SK-N-SH (cell line): ENCODE measurements at regions not wholly inside any gene's neighbourhood (a gene's known extent, or its start where the extent isn't known, plus 50 kb on each side); places are given as distances from the start of the nearest gene placed in this dataset.

ENCODE experiments used
- CTCF ChIA-PET: fragments of 300-600, 350-600 bp; formaldehyde crosslinking; extraction: SDS; loops from one replicate; lab custom pipeline; 2021; lab: Yijun Ruan, JAX
- POLR2A ChIA-PET: fragments of 350-600 bp; sonication (Branson Sonifier 250); formaldehyde crosslinking; extraction: SDS; loops from one replicate; lab custom pipeline; 2020; ENCODE audit warnings: antibody characterized with exemption, inconsistent platforms; lab: Yijun Ruan, JAX
- DNase-seq: peaks from one replicate; pipeline ENCODE4 v3.0.0; 2012
- H2AFZ ChIP-seq: fragments of 200-600 bp; sonication (generic); 2 replicates; pipeline ENCODE4 v1.8.1; 2016; ENCODE audit warnings: antibody characterized with exemption, mild to moderate bottlenecking, low read depth
- H3F3A ChIP-seq: fragments of 200-600 bp; sonication (generic); replicated peaks from 2 replicates; pipeline ENCODE3; 2016; ENCODE audit warnings: antibody characterized with exemption, mild to moderate bottlenecking; ENCODE audit not compliant: insufficient read depth
- H3K27ac ChIP-seq, 2 experiments: fragments of 200-500 bp in 1 of 2; fragments of 200-600 bp in 1 of 2; sonication (Bioruptor generic) in 1 of 2; sonication (generic), shearing (Covaris generic) in 1 of 2; 2 replicates each; pipeline versions ENCODE4 v1.5.1 to v1.6.1; 2014 to 2016; ENCODE audit warnings: low read depth in 2 of 2, inconsistent platforms in 1 of 2, low read length in 1 of 2, mild to moderate bottlenecking in 1 of 2, mixed read lengths in 1 of 2
- H3K27me3 ChIP-seq: fragments of 200-600 bp; sonication (generic), shearing (Covaris generic); 2 replicates; pipeline ENCODE4 v1.6.1; 2016; ENCODE audit warnings: mixed run types; ENCODE audit not compliant: insufficient read depth
- H3K36me3 ChIP-seq, 2 experiments: fragments of 200-500 bp in 1 of 2; fragments of 200-600 bp in 1 of 2; sonication (Bioruptor generic) in 1 of 2; sonication (generic) in 1 of 2; replicated peaks in 1 of 2; 2 replicates each; pipeline versions ENCODE3 to v1.5.1; 2014 to 2016; ENCODE audit warnings: low read length in 1 of 2, mild to moderate bottlenecking in 1 of 2; ENCODE audit not compliant: insufficient read depth in 2 of 2, control insufficient read depth in 1 of 2
- H3K4me1 ChIP-seq, 2 experiments: fragments of 200-500 bp in 1 of 2; fragments of 200-600 bp in 1 of 2; sonication (Bioruptor generic) in 1 of 2; sonication (generic), shearing (Covaris generic) in 1 of 2; 2 replicates each; pipeline versions ENCODE4 v1.5.1 to v1.6.1; 2014 to 2016; ENCODE audit warnings: low read depth in 1 of 2, low read length in 1 of 2, mixed run types in 1 of 2; ENCODE audit not compliant: insufficient read depth in 2 of 2, control insufficient read depth in 1 of 2
- H3K4me2 ChIP-seq: fragments of 200-600 bp; sonication (generic), shearing (Covaris generic); 2 replicates; pipeline ENCODE4 v1.6.1; 2017; ENCODE audit warnings: mixed run types
- H3K4me3 ChIP-seq, 2 experiments: fragments of 200-500 bp in 1 of 2; fragments of 200-600 bp in 1 of 2; sonication (Bioruptor generic) in 1 of 2; sonication (generic), shearing (Covaris generic) in 1 of 2; 2 replicates each; pipeline versions ENCODE4 v1.5.1 to v1.8.1; 2014 to 2016; ENCODE audit warnings: low read depth in 2 of 2, inconsistent platforms in 1 of 2, low read length in 1 of 2, mild to moderate bottlenecking in 1 of 2, mixed read lengths in 1 of 2, moderate library complexity in 1 of 2
- H3K79me2 ChIP-seq: fragments of 200-600 bp; sonication (generic); 2 replicates; pipeline ENCODE4 v1.8.1; 2017; ENCODE audit warnings: mild to moderate bottlenecking; ENCODE audit not compliant: insufficient read depth
- H3K9ac ChIP-seq: fragments of 200-600 bp; sonication (generic); 2 replicates; pipeline ENCODE4 v1.6.1; 2017; ENCODE audit warnings: mixed run types
- H3K9me2 ChIP-seq: fragments of 200-600 bp; sonication (generic); 2 replicates; pipeline ENCODE4 v1.6.1; 2017; ENCODE audit warnings: mixed run types
- H3K9me3 ChIP-seq: fragments of 200-600 bp; sonication (generic); 2 replicates; pipeline ENCODE4 v1.6.1; 2017; ENCODE audit warnings: mixed run types, mild to moderate bottlenecking, moderate library complexity
- H4K20me1 ChIP-seq: fragments of 200-600 bp; sonication (generic); 2 replicates; pipeline ENCODE4 v1.6.1; 2017; ENCODE audit warnings: mild to moderate bottlenecking, mixed run types; ENCODE audit not compliant: insufficient read depth
- CHD2 ChIP-seq: fragments of 150-350 bp; IDR thresholded peaks from 2 replicates; pipeline ENCODE4 v1.6.1; 2018; ENCODE audit warnings: low read length; ENCODE audit not compliant: partially characterized antibody
- ELF1 ChIP-seq: IDR thresholded peaks from 2 replicates; pipeline ENCODE4 v1.4.0; 2012
- EZH2phosphoT487 ChIP-seq: fragments of 200-600 bp; sonication (generic); IDR thresholded peaks from 2 replicates; pipeline ENCODE4 v1.6.1; 2017; ENCODE audit warnings: low read depth, mixed run types, mild to moderate bottlenecking, antibody characterized with exemption, moderate library complexity, borderline replicate concordance
- FOSL2 ChIP-seq: IDR thresholded peaks from 2 replicates; pipeline ENCODE4 v1.4.0; 2012; ENCODE audit warnings: low read depth, mild to moderate bottlenecking, moderate library complexity, borderline replicate concordance
- FOXJ3 ChIP-seq: sonication (generic); formaldehyde crosslinking; IDR thresholded peaks from 2 replicates; pipeline ENCODE4 v1.5.1; 2020; ENCODE audit warnings: mild to moderate bottlenecking, missing genetic modification reagents
- FOXM1 ChIP-seq: IDR thresholded peaks from 2 replicates; pipeline ENCODE4 v1.4.0; 2012; ENCODE audit warnings: low read depth, mild to moderate bottlenecking
- GATA2 ChIP-seq: sonication (generic); formaldehyde crosslinking; IDR thresholded peaks from 2 replicates; pipeline ENCODE4 v1.5.0; 2020; ENCODE audit warnings: mild to moderate bottlenecking, missing genetic modification reagents
- JUND ChIP-seq: IDR thresholded peaks from 2 replicates; pipeline ENCODE4 v1.4.0; 2012
- MEF2A ChIP-seq: IDR thresholded peaks from 2 replicates; pipeline ENCODE4 v1.4.0; 2012; ENCODE audit warnings: low read depth, borderline replicate concordance
- MXI1 ChIP-seq: IDR thresholded peaks from 2 replicates; pipeline ENCODE4 v1.6.1; 2012; ENCODE audit warnings: mild to moderate bottlenecking, low read depth, low read length, improper control_type of control experiment
- NFIC ChIP-seq: IDR thresholded peaks from 2 replicates; pipeline ENCODE4 v1.4.0; 2012; ENCODE audit warnings: borderline replicate concordance
- NRF1 ChIP-seq: IDR thresholded peaks from 2 replicates; pipeline ENCODE4 v1.6.1; 2012; ENCODE audit warnings: low read depth, mild to moderate bottlenecking, low read length
- POLR2AphosphoS5 ChIP-seq: IDR thresholded peaks from 2 replicates; pipeline ENCODE4 v1.6.1; 2012; ENCODE audit warnings: low read depth, low read length
- RCOR1 ChIP-seq: fragments of 150-350 bp; IDR thresholded peaks from 2 replicates; pipeline ENCODE4 v1.6.1; 2017; ENCODE audit warnings: antibody characterized with exemption, low read length
- RFX5 ChIP-seq: IDR thresholded peaks from 2 replicates; pipeline ENCODE4 v1.6.1; 2012; ENCODE audit warnings: mild to moderate bottlenecking, improper control_type of control experiment, low read length
- SIN3A ChIP-seq: IDR thresholded peaks from 2 replicates; pipeline ENCODE4 v1.6.1; 2012; ENCODE audit warnings: low read depth, mild to moderate bottlenecking, low read length, moderate library complexity, borderline replicate concordance
- SMC3 ChIP-seq: IDR thresholded peaks from 2 replicates; pipeline ENCODE4 v1.6.1; 2012; ENCODE audit warnings: low read depth, low read length, improper control_type of control experiment
- TAF1 ChIP-seq: IDR thresholded peaks from 2 replicates; pipeline ENCODE4 v1.6.1; 2012; ENCODE audit warnings: low read depth, mild to moderate bottlenecking, low read length, moderate library complexity, borderline replicate concordance
- USF1 ChIP-seq: IDR thresholded peaks from 2 replicates; pipeline ENCODE4 v1.4.0; 2012; ENCODE audit warnings: low read depth, borderline replicate concordance
- YY1 ChIP-seq: IDR thresholded peaks from 2 replicates; pipeline ENCODE4 v1.4.0; 2012; ENCODE audit warnings: low read depth, mild to moderate bottlenecking
- WGBS: methylation state at CpG from one replicate; pipeline ENCODE4 v1.1.6; 2017; ENCODE audit warnings: low lambda C conversion rate; 5-methylcytosine and 5-hydroxymethylcytosine counted together
- TF ChIP-seq, protein P1 (sequence below): IDR thresholded peaks from 2 replicates; pipeline ENCODE4 v1.4.0; 2012; ENCODE audit warnings: low read depth, borderline replicate concordance
- TF ChIP-seq, protein P2 (sequence below): IDR thresholded peaks from 2 replicates; pipeline ENCODE4 v1.4.0; 2012; ENCODE audit warnings: low read depth
- TF ChIP-seq, protein P3 (sequence below): fragments of 150-350 bp; IDR thresholded peaks from 2 replicates; pipeline ENCODE4 v1.6.1; 2017; ENCODE audit warnings: antibody characterized with exemption, low read length, low read depth, borderline replicate concordance
- TF ChIP-seq, protein P4 (sequence below): IDR thresholded peaks from 2 replicates; pipeline ENCODE4; 2012
- TF ChIP-seq, protein P5 (sequence below): fragments of 150-350 bp; IDR thresholded peaks from 2 replicates; pipeline ENCODE4 v1.6.1; 2016; ENCODE audit warnings: mild to moderate bottlenecking, low read depth, low read length

DNA sequence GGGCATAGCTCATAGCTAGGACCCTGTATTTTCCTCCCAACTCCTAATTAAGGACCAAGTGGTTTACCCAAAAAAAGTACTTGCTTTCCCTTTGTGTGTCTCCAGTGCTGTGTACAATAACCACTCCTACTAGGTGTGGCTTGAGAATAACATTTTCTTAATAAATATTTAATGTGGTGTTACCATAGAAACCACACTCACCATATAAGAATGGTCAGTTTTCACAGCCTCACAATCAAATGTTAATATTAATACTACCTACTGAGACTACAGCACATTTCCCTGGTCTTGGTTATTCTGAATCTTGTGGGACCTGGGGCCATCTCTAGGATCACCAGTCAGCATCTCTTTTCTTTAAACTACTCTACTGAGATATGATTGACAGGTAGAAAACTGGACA lies 83.5 kb upstream of the BCAR3 start:
- ChIA-PET POLR2A (no interaction called here), CTCF (interaction anchor here (6.1 kb wide), 1 partner anchor 49 kb away, joined by 28 read pairs; no protein-coding TSS in a partner anchor)
- H3K4me3 ChIP-seq = no peak overlapping the region
- peaks cover 12 to 25% of the 10 kb centered on the region in 2 experiments; a peak in 1 of 4 replicates for H3K4me1 ChIP-seq
- no peaks in the 10 kb centered on the region for H3K36me3 ChIP-seq
- no peaks in the 10 kb centered on the region for H3K79me2 ChIP-seq
- H2AFZ ChIP-seq = no peak overlapping the region
- no peaks in the 10 kb centered on the region for H4K20me1 ChIP-seq
- no peaks in the 10 kb centered on the region for H3K27me3 ChIP-seq
- no peak overlapping the region for H3K4me2 ChIP-seq
- no peak overlapping the region for H3K9ac ChIP-seq
- no peak for DNase-seq
- H3K27ac ChIP-seq = no peak overlapping the region
- H3K9me3 ChIP-seq = no peaks in the 10 kb centered on the region
- H3F3A ChIP-seq = no peaks in the 10 kb centered on the region
- TF ChIP-seq NRF1 (no peak), TAF1 (no peak), FOSL2 (no peak), JUND (no peak), POLR2AphosphoS5 (no peak), YY1 (no peak), GATA2 (CRISPR knock-in tag) (no peak), NFIC (no peak)
- TF ChIP-seq, protein P1, sequence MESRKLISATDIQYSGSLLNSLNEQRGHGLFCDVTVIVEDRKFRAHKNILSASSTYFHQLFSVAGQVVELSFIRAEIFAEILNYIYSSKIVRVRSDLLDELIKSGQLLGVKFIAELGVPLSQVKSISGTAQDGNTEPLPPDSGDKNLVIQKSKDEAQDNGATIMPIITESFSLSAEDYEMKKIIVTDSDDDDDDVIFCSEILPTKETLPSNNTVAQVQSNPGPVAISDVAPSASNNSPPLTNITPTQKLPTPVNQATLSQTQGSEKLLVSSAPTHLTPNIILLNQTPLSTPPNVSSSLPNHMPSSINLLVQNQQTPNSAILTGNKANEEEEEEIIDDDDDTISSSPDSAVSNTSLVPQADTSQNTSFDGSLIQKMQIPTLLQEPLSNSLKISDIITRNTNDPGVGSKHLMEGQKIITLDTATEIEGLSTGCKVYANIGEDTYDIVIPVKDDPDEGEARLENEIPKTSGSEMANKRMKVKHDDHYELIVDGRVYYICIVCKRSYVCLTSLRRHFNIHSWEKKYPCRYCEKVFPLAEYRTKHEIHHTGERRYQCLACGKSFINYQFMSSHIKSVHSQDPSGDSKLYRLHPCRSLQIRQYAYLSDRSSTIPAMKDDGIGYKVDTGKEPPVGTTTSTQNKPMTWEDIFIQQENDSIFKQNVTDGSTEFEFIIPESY = no peak
- no peaks in the 10 kb centered on the region for H3K9me2 ChIP-seq

- CTCF ChIA-PET = no interaction called here
- Histone ChIP-seq H3K27ac (no peak overlapping the region), H3K27me3 (no peaks in the 10 kb centered on the region), H3K36me3 (no peaks in the 10 kb centered on the region), H2AFZ (no peak overlapping the region), H4K20me1 (no peaks in the 10 kb centered on the region), H3K9me3 (no peaks in the 10 kb centered on the region), H3K9me2 (no peaks in the 10 kb centered on the region), H3K4me2 (no peak overlapping the region), H3F3A (no peaks in the 10 kb centered on the region), H3K79me2 (no peaks in the 10 kb centered on the region), H3K9ac (no peak overlapping the region), H3K4me3 (no peak overlapping the region), H3K4me1 (peaks cover 12 to 20% of the 10 kb centered on the region in 2 experiments; a peak in 1 of 4 replicates)
- DNase-seq = no peak
- POLR2A ChIA-PET = no interaction called here
- 93% methylated on average over 5 of the region's 5 CpGs for WGBS
- TF ChIP-seq, protein P2, sequence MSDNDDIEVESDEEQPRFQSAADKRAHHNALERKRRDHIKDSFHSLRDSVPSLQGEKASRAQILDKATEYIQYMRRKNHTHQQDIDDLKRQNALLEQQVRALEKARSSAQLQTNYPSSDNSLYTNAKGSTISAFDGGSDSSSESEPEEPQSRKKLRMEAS = no peak
- no peak for TF ChIP-seq ELF1
- no peak for TF ChIP-seq RFX5
- TF ChIP-seq, protein P3, sequence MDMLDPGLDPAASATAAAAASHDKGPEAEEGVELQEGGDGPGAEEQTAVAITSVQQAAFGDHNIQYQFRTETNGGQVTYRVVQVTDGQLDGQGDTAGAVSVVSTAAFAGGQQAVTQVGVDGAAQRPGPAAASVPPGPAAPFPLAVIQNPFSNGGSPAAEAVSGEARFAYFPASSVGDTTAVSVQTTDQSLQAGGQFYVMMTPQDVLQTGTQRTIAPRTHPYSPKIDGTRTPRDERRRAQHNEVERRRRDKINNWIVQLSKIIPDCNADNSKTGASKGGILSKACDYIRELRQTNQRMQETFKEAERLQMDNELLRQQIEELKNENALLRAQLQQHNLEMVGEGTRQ = no peak
- no peak for TF ChIP-seq FOXJ3
- TF ChIP-seq POLR2AphosphoS5 = no peak
- no peak for TF ChIP-seq USF1
- TF ChIP-seq, protein P4, sequence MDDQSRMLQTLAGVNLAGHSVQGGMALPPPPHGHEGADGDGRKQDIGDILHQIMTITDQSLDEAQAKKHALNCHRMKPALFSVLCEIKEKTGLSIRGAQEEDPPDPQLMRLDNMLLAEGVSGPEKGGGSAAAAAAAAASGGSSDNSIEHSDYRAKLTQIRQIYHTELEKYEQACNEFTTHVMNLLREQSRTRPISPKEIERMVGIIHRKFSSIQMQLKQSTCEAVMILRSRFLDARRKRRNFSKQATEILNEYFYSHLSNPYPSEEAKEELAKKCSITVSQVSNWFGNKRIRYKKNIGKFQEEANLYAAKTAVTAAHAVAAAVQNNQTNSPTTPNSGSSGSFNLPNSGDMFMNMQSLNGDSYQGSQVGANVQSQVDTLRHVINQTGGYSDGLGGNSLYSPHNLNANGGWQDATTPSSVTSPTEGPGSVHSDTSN = no peak
- no peak for TF ChIP-seq SIN3A
- no peak for TF ChIP-seq MEF2A
- TF ChIP-seq SMC3 = no peak
- TF ChIP-seq FOXM1 = no peak
- no peak for TF ChIP-seq CHD2
- TF ChIP-seq, protein P5, sequence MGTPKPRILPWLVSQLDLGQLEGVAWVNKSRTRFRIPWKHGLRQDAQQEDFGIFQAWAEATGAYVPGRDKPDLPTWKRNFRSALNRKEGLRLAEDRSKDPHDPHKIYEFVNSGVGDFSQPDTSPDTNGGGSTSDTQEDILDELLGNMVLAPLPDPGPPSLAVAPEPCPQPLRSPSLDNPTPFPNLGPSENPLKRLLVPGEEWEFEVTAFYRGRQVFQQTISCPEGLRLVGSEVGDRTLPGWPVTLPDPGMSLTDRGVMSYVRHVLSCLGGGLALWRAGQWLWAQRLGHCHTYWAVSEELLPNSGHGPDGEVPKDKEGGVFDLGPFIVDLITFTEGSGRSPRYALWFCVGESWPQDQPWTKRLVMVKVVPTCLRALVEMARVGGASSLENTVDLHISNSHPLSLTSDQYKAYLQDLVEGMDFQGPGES = no peak
- no peak for TF ChIP-seq MXI1
- no peak for TF ChIP-seq NRF1
- TF ChIP-seq EZH2phosphoT487 = no peak
- TF ChIP-seq FOSL2 = no peak
- TF ChIP-seq RCOR1 = no peak
Measured at GRCh38 chr1:93764366-93764750, 82.7 kb upstream of the BCAR3 start.
